GM20000 (cell line): ENCODE measurements at regions not wholly inside any gene's neighbourhood (a gene's known extent, or its start where the extent isn't known, plus 50 kb on each side); places are given as distances from the start of the nearest gene placed in this dataset.

Source experiments
- DNase-seq: peaks from one replicate; pipeline ENCODE4 v3.0.0; 2012; ENCODE audit warnings: low spot score
- CTCF ChIP-seq: IDR thresholded peaks from 2 replicates; pipeline ENCODE4 v1.5.1; 2012; ENCODE audit warnings: mild to moderate bottlenecking, control low read depth; ENCODE audit errors: extremely low read depth, missing control alignments

GRCh38 chr20:60331688-60332300 is 373.6 kb downstream of the CDH26 start:
- DNase-seq: no peak
- TF ChIP-seq CTCF: no peak

DNA sequence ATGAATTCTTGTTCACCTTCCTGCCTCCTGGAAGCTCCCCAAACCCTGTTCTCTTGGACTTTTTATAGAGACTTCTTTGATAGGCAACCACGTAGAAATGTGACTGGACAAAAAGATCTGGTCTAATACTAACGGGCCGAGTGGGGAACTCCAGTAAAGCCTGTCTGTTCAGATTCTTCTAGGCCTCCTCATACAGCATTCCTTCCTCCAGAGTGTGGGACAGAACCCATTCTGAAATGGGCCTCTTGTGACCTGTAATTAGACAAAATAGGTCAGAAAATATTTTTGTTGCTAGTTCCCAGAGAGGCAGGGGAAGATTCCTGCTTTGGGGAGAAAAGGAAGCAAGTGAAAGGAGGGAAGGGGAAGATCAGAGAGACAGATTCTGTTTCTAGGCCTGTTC is 374.3 kb downstream of the CDH26 start:
- no peak for TF ChIP-seq CTCF
- no peak for DNase-seq

DNA sequence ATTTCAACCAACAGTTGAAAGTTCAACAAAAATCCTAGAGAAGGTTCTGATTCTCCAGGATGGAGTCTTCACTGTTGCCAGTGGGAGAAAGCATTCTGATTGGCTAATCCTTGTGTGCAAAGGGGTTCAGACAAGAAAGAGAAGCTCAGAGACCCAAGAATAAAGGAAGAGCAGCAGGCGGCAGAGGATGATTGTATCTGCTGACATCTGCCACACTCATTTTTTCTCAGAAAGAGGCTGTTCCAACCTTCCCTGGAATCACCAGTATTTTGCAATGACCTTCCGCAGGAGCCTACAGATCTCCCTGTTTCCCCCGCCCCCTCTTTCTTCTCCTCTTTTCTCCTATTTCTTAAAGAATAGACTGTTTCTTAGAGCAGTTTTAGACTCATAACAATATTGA is 376.7 kb downstream of the CDH26 start:
- TF ChIP-seq CTCF: no peak
- no peak for DNase-seq

- TF ChIP-seq CTCF: no peak
Observed at GRCh38 chr20:60338556-60338955, 380.3 kb downstream of the CDH26 start.

DNA sequence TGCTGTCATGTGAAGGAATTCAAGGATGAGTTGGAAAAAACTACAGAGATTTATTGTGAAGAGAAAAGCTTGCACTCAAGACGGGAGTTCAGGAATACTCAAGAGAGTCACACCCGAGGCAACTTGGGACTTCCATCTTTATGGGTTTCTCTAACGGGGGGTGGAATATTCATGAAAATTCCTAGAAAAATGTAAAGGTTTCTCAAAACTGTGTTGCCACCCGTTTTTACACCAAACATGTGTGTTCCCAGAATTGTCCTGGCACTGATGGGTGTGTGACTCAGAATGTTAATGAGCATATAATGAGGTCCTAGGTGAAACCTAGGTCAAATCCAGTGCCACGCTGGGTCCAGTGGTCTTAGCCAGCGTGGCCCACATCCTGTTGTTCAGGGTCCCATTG is 381.5 kb downstream of the CDH26 start:
- no peak for DNase-seq
- TF ChIP-seq CTCF: no peak

More at GRCh38 chr20:60338556-60338955, 380.3 kb downstream of the CDH26 start:
- DNase-seq: no peak

DNA sequence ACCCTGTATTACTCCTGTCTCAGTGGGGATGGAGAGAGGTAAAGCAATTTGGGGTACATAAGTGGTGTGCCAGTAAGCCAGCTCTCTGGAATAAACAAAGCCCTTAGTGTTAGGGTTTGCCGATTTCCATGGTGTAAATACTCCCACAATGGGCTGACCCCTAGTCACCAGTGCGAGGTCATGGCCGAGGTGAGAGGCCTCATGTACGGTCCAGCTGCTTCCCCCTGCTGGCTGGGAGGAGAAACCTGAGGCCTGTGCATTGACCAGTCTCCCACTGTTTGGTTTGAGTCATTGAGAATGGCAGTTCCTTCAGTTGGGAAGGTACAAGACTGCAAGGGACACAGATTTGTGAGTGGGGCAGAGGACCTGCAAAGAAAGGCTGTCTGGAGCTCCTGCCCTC is 382.0 kb downstream of the CDH26 start:
- no peak for DNase-seq
- TF ChIP-seq CTCF: no peak

DNA sequence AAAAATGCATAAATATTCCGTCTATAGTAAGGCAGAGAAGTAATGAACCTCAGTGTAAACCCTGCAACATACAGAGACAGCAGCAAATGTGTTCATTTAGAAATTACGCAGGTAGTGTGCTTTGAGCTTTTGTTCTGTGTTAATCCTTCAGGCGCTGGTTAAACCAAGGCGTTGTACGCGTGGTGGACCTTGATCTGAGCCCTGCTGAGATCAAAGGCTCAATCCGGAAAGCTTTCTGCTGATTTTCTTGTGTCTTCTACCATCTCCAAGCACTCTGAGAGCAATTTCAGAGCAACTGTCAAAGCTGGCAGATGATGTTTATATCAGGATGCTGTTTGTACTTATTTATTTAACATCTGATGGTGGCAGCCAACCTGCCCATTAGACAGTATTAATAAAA is 382.8 kb downstream of the CDH26 start:
- no peak for TF ChIP-seq CTCF
- DNase-seq: no peak
